ENCODE measurements at regions not wholly inside any gene's neighbourhood (a gene's known extent, or its start where the extent isn't known, plus 50 kb on each side); places are given as distances from the start of the nearest gene placed in this dataset.

- Histone ChIP-seq H3K27ac (no peak overlapping the region), H3K9ac (no peak overlapping the region)
- no peak for TF ChIP-seq CTCF (IDR thresholded peaks at IDR 0.05)
Observed at GRCh38 chr1:116239916-116240315, 128.7 kb downstream of the MAB21L3 start.

GRCh38 chr1:116242741-116243140 is 130.3 kb upstream of the ATP1A1 start:
- Histone ChIP-seq H3K4me1 (peaks cover 11% of the 10 kb centered on the region), H3K79me2 (no peaks in the 10 kb centered on the region), H3K4me2 (ENCODE audit: low read length) (no peak overlapping the region), H3K4me3 (ENCODE audit: low read depth, low read length) (no peak overlapping the region), H3K9me3 (ENCODE audit: control insufficient read depth, low read length) (no peaks in the 10 kb centered on the region), H2AFZ (peak overlapping the region; percentile 74), H3K27ac (peak overlapping the region; percentile 88), H3K36me3 (ENCODE audit: control insufficient read depth, insufficient read depth, low read length) (no peaks in the 10 kb centered on the region), H3K9ac (no peak overlapping the region), H3K27me3 (ENCODE audit: control insufficient read depth, insufficient read depth, low read length) (no peaks in the 10 kb centered on the region)
- TF ChIP-seq CTCF (IDR thresholded peaks at IDR 0.05), result no peak

More at GRCh38 chr1:116239916-116240315, 128.7 kb downstream of the MAB21L3 start:
- H2AFZ ChIP-seq, result no peak overlapping the region
- peaks cover 11% of the 10 kb centered on the region for H3K4me1 ChIP-seq
- no peak overlapping the region for H3K4me2 ChIP-seq (ENCODE audit: low read length)
- no peaks in the 10 kb centered on the region for H3K27me3 ChIP-seq (ENCODE audit: control insufficient read depth, insufficient read depth, low read length)
- no peaks in the 10 kb centered on the region for H3K9me3 ChIP-seq (ENCODE audit: control insufficient read depth, low read length)
- no peak overlapping the region for H3K4me3 ChIP-seq (ENCODE audit: low read depth, low read length)
- H3K79me2 ChIP-seq, result no peaks in the 10 kb centered on the region
- no peaks in the 10 kb centered on the region for H3K36me3 ChIP-seq (ENCODE audit: control insufficient read depth, insufficient read depth, low read length)

GRCh38 chr1:116243333-116244054 is 129.6 kb upstream of the ATP1A1 start:
- no peak overlapping the region for H3K9ac ChIP-seq
- TF ChIP-seq CTCF (IDR thresholded peaks at IDR 0.05), result no peak
- no peaks in the 10 kb centered on the region for H3K9me3 ChIP-seq (ENCODE audit: control insufficient read depth, low read length)
- H3K4me3 ChIP-seq (ENCODE audit: low read depth, low read length), result no peak overlapping the region
- H3K4me1 ChIP-seq, result peaks cover 11% of the 10 kb centered on the region
- H3K4me2 ChIP-seq (ENCODE audit: low read length), result no peak overlapping the region
- no peaks in the 10 kb centered on the region for H3K36me3 ChIP-seq (ENCODE audit: control insufficient read depth, insufficient read depth, low read length)
- H2AFZ ChIP-seq, result peak overlapping the region; percentile 74
- peak overlapping the region; percentile 88 for H3K27ac ChIP-seq
- no peaks in the 10 kb centered on the region for H3K79me2 ChIP-seq
- no peaks in the 10 kb centered on the region for H3K27me3 ChIP-seq (ENCODE audit: control insufficient read depth, insufficient read depth, low read length)

GRCh38 chr1:116246174-116246573 is 126.9 kb upstream of the ATP1A1 start:
- H3K79me2 ChIP-seq, result no peaks in the 10 kb centered on the region
- no peak overlapping the region for H3K4me3 ChIP-seq (ENCODE audit: low read depth, low read length)
- H3K36me3 ChIP-seq (ENCODE audit: control insufficient read depth, insufficient read depth, low read length), result no peaks in the 10 kb centered on the region
- no peak overlapping the region for H3K27ac ChIP-seq
- H3K9ac ChIP-seq, result no peak overlapping the region
- no peaks in the 10 kb centered on the region for H3K27me3 ChIP-seq (ENCODE audit: control insufficient read depth, insufficient read depth, low read length)
- H3K4me1 ChIP-seq, result peaks cover 11% of the 10 kb centered on the region
- H3K4me2 ChIP-seq (ENCODE audit: low read length), result no peak overlapping the region
- no peaks in the 10 kb centered on the region for H3K9me3 ChIP-seq (ENCODE audit: control insufficient read depth, low read length)
- no peak overlapping the region for H2AFZ ChIP-seq
- TF ChIP-seq CTCF (IDR thresholded peaks at IDR 0.05), result no peak

GRCh38 chr1:116252271-116252670 is 120.8 kb upstream of the ATP1A1 start:
- H3K36me3 ChIP-seq (ENCODE audit: control insufficient read depth, insufficient read depth, low read length), result no peaks in the 10 kb centered on the region
- no peak overlapping the region for H2AFZ ChIP-seq
- no peaks in the 10 kb centered on the region for H3K9me3 ChIP-seq (ENCODE audit: control insufficient read depth, low read length)
- no peak overlapping the region for H3K4me2 ChIP-seq (ENCODE audit: low read length)
- H3K4me1 ChIP-seq, result peaks cover 26% of the 10 kb centered on the region
- H3K9ac ChIP-seq, result no peak overlapping the region
- H3K27me3 ChIP-seq (ENCODE audit: control insufficient read depth, insufficient read depth, low read length), result no peaks in the 10 kb centered on the region
- H3K27ac ChIP-seq, result no peak overlapping the region
- no peak for TF ChIP-seq CTCF (IDR thresholded peaks at IDR 0.05)
- no peaks in the 10 kb centered on the region for H3K79me2 ChIP-seq
- no peak overlapping the region for H3K4me3 ChIP-seq (ENCODE audit: low read depth, low read length)
